ENCODE measurements at regions not wholly inside any gene's neighbourhood (a gene's known extent, or its start where the extent isn't known, plus 50 kb on each side); places are given as distances from the start of the nearest gene placed in this dataset.

DNA sequence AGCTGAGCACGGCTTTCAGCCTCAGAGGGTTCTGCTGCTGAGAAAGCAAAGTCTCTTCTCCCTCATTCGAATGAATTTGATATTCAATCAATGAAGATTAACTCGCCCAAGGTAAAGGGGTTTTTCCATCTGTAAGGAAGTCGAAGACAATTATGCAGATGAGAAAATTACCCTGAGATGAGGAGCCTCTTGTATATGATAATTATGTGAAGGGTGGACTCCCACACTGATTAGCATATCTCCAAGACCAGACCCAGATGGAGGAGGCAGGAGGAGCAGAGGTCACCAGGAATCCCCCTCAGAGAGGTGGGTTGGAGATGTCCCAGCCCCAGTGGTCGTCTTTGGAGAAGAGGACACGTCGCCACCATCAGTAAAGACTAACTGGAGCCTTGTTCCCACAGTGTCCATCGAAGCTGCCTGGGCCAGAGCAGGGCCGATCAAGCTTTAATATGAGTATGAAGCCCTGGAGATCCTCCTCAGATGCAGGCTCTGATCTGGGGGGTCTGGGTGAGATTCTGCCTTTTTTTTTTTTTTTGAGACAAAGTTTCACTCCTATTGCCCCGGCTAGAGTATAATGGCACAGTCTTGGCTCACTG, 61.5 kb upstream of the LHX1 start:
- Histone ChIP-seq H3K27ac (ENCODE audit: low read length) (no peak overlapping the region), H3K27me3 (ENCODE audit: control insufficient read depth, insufficient read depth) (no peaks in the 10 kb centered on the region), H3K9me3 (ENCODE audit: control insufficient read depth, low read length) (peaks cover 3% of the 10 kb centered on the region), H3K4me1 (ENCODE audit: control insufficient read depth, insufficient read depth, low read length) (no peaks in the 10 kb centered on the region), H3K4me3 (ENCODE audit: low read length) (no peak overlapping the region)
- DNase-seq (no peak), ATAC-seq (no peak)
- intact Hi-C loops (cut with DNase I), result no loop called here
- WGBS, result 69% methylated on average over 10 of the region's 10 CpGs

DNA sequence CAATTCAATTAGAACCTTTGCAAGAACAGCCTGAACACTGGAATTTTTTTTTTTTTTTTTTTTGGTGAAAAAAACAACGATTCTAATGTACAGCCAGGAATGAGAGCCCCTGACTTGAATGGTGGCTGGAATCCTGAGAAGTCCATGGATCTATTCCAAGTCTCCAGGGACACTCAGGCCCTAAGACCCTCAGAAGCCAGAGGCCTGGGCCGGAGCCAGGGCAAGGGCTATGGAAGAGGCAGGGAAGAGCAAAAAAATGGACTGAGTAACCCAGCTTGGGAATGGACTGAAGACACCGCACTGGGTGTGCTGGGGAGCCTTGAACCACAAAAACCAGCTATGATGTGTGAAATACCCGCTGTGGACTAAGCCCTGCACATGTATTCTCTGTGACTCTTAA, 60.3 kb upstream of the LHX1 start:
- H3K27ac ChIP-seq (ENCODE audit: low read length), result no peak overlapping the region
- DNase-seq (no peak), ATAC-seq (no peak)
- 67% methylated on average over 4 of the region's 4 CpGs for WGBS
- no peaks in the 10 kb centered on the region for H3K4me1 ChIP-seq (ENCODE audit: control insufficient read depth, insufficient read depth, low read length)
- no peaks in the 10 kb centered on the region for H3K27me3 ChIP-seq (ENCODE audit: control insufficient read depth, insufficient read depth)
- H3K4me3 ChIP-seq (ENCODE audit: low read length), result no peak overlapping the region
- peaks cover 3% of the 10 kb centered on the region for H3K9me3 ChIP-seq (ENCODE audit: control insufficient read depth, low read length)
- intact Hi-C loops (cut with DNase I), result no loop called here

DNA sequence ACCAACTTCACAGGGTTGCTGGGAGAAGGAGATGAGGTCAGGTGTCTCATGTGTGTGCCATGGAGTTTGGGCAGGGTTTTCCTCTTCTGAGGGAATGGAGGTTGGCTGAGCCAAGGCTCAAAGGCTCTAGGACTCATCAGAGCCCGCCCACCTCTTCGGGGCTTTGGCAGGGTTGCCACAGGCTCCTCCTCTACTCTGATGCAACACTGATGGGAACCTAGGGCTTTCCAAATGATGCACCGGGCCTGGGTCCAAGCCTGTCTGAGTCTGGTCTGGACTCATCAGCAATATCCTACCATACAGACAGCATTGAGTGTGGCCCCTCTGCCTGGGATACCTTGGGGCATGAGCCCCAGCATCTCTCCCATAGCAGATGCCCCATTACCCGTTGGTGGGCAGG, 59.5 kb upstream of the LHX1 start:
- intact Hi-C loops (cut with DNase I), result no loop called here
- 63% methylated on average over 4 of the region's 4 CpGs for WGBS
- no peak for ATAC-seq

DNA sequence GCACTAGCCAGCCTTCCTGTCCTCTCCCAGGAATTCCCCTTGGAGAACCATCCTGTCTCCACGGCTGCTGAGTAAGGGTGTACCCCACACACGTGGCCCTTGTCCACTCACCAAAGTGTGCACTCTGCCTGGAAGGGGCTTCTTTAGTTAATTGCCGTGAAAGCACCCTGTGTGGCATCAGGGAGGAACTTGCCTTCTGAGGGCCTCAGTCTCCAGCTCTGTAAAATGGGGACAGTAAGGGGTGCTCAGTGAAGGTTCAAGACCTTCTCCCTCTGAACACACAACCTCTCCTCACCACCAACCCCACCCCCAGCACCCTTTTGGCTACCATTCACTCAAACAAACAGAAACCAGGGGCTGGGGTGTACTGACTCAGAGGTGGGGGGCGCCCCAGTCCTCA, 59.1 kb upstream of the LHX1 start:
- H3K4me3 ChIP-seq (ENCODE audit: low read length), result no peak overlapping the region
- H3K4me1 ChIP-seq (ENCODE audit: control insufficient read depth, insufficient read depth, low read length), result no peaks in the 10 kb centered on the region
- no peak for ATAC-seq
- H3K27ac ChIP-seq (ENCODE audit: low read length), result no peak overlapping the region
- H3K9me3 ChIP-seq (ENCODE audit: control insufficient read depth, low read length), result no peaks in the 10 kb centered on the region
- 81% methylated on average over 4 of the region's 4 CpGs for WGBS
- H3K27me3 ChIP-seq (ENCODE audit: control insufficient read depth, insufficient read depth), result no peaks in the 10 kb centered on the region
- intact Hi-C loops (cut with DNase I), result no loop called here
- no peak for DNase-seq

More for the DNA sequence above, 59.5 kb upstream of the LHX1 start:
- Histone ChIP-seq H3K4me3 (ENCODE audit: low read length) (no peak overlapping the region), H3K27me3 (ENCODE audit: control insufficient read depth, insufficient read depth) (no peaks in the 10 kb centered on the region), H3K27ac (ENCODE audit: low read length) (no peak overlapping the region), H3K4me1 (ENCODE audit: control insufficient read depth, insufficient read depth, low read length) (no peaks in the 10 kb centered on the region), H3K9me3 (ENCODE audit: control insufficient read depth, low read length) (peaks cover under 1% of the 10 kb centered on the region)
- no peak for DNase-seq

GRCh38 chr17:36879027-36879426, 58.2 kb upstream of the LHX1 start:
- Histone ChIP-seq H3K27ac (ENCODE audit: low read length) (no peak overlapping the region), H3K4me3 (ENCODE audit: low read length) (no peak overlapping the region), H3K4me1 (ENCODE audit: control insufficient read depth, insufficient read depth, low read length) (no peaks in the 10 kb centered on the region), H3K27me3 (ENCODE audit: control insufficient read depth, insufficient read depth) (no peaks in the 10 kb centered on the region), H3K9me3 (ENCODE audit: control insufficient read depth, low read length) (no peaks in the 10 kb centered on the region)
- DNase-seq (no peak), ATAC-seq (no peak)
- intact Hi-C loops (cut with DNase I), result no loop called here
- 80% methylated on average over 4 of the region's 4 CpGs for WGBS

DNA sequence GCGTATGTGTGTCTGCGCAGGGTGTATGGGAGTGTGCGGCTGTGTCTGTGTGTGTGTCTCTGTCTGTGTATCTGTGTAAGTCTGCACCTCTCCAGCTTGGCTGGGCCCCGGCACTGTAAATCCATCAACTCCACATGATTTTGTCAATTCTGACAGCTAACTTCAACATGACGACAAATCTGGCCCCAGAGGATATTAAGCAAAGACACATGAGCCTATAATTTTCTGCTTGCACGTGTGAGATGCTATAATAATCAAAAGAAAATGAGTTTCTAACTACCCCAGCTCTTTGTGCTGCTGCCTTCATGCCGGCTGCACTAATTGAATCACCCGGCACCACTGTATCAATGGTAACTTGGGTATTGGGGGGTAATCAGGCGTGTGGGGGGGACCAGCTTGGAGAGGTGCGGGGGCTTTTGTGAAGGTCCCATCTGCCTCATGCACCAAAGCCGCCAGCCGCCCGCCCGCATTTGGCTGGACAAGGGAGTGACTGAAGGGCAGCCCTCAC, 57.6 kb upstream of the LHX1 start:
- H3K27me3 ChIP-seq (ENCODE audit: control insufficient read depth, insufficient read depth), result no peaks in the 10 kb centered on the region
- no peak overlapping the region for H3K4me3 ChIP-seq (ENCODE audit: low read length)
- 79% methylated on average over 14 of the region's 14 CpGs for WGBS
- ATAC-seq (no peak), DNase-seq (no peak)
- no peaks in the 10 kb centered on the region for H3K9me3 ChIP-seq (ENCODE audit: control insufficient read depth, low read length)
- no peaks in the 10 kb centered on the region for H3K4me1 ChIP-seq (ENCODE audit: control insufficient read depth, insufficient read depth, low read length)
- no peak overlapping the region for H3K27ac ChIP-seq (ENCODE audit: low read length)
- intact Hi-C loops (cut with DNase I), result no loop called here

DNA sequence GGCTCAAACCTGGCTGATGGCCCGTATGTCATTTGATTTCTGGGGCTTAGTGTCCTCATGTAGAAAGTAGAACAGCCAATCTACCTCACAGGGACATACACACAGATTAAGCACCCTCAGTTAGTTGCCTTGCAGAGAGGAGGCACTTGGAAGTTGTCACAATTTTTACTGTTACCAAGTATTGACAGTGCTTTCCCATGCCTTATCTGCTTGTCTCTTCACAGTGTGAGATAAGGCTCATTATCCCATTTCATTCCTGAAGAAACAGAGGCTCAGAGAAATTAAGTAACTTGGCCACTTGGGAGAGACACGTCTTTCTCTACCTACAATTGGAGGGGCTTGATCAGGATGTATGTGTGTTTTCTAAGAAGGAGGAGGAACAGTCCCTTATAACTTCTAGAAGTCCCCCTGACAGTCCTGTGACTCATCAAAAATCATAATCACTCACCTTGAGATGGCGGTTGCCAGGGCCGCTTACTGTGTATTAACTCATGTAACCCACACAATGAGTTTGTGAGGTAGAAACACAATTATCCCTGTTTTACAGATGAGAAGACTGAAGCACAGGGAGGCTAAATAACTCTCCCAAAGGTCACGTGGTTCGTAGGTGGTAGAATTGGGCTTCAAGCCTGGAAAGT, 56.9 kb upstream of the LHX1 start:
- H3K27me3 ChIP-seq (ENCODE audit: control insufficient read depth, insufficient read depth), result no peaks in the 10 kb centered on the region
- whole genome bisulfite sequencing, result 73% methylated on average over 6 of the region's 6 CpGs

GRCh38 chr17:36881323-36881722, 56.0 kb upstream of the LHX1 start:
- Histone ChIP-seq H3K4me3 (ENCODE audit: low read length) (no peak overlapping the region), H3K9me3 (ENCODE audit: control insufficient read depth, low read length) (no peaks in the 10 kb centered on the region), H3K27ac (ENCODE audit: low read length) (no peak overlapping the region), H3K27me3 (ENCODE audit: control insufficient read depth, insufficient read depth) (no peaks in the 10 kb centered on the region), H3K4me1 (ENCODE audit: control insufficient read depth, insufficient read depth, low read length) (no peaks in the 10 kb centered on the region)
- intact Hi-C loops (cut with DNase I), result no loop called here
- no peak for DNase-seq
- ATAC-seq, result no peak

More for the DNA sequence above, 56.9 kb upstream of the LHX1 start:
- DNase-seq (no peak), ATAC-seq (no peak)
- Histone ChIP-seq H3K4me3 (ENCODE audit: low read length) (no peak overlapping the region), H3K4me1 (ENCODE audit: control insufficient read depth, insufficient read depth, low read length) (no peaks in the 10 kb centered on the region), H3K27ac (ENCODE audit: low read length) (no peak overlapping the region), H3K9me3 (ENCODE audit: control insufficient read depth, low read length) (no peaks in the 10 kb centered on the region)
- intact Hi-C loops (cut with DNase I), result no loop called here

- no peaks in the 10 kb centered on the region for H3K4me1 ChIP-seq (ENCODE audit: control insufficient read depth, insufficient read depth, low read length)
- no peaks in the 10 kb centered on the region for H3K27me3 ChIP-seq (ENCODE audit: control insufficient read depth, insufficient read depth)
- H3K27ac ChIP-seq (ENCODE audit: low read length), result no peak overlapping the region
- H3K4me3 ChIP-seq (ENCODE audit: low read length), result no peak overlapping the region
- no peaks in the 10 kb centered on the region for H3K9me3 ChIP-seq (ENCODE audit: control insufficient read depth, low read length)
- DNase-seq, result no peak
- WGBS, result 9% methylated on average over 27 of the region's 27 CpGs
- intact Hi-C loops (cut with DNase I), result no loop called here
- ATAC-seq, result no peak
Observed at GRCh38 chr17:36884495-36885152, 52.7 kb upstream of the LHX1 start.

DNA sequence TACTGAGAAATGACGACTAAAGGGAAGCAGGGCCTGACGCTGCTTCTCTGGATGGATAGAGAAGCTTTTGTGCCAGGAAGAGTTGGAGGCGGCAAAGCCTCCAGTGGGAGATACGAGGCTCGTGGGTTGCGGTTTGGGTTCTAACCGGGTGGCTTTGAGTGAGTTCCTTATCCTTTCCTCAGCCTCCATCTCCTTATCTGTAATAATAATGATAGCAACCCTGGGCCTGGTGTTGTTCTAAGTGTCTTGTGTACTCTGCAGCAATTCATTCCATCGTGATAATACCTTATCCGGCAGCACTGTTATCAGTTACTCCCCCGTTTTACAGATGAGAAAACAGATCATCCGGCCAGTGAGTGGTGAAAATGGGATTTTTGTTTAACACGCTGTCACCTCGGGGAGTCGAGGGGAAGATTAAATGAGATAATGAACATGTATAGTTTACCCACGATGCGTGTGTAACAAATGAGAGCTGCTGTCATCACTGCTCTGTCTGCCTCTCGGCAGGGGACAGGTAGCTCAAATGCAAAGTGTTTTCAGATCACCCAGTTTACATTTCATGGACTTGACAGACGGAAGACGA, 52.0 kb upstream of the LHX1 start:
- Histone ChIP-seq H3K27me3 (ENCODE audit: control insufficient read depth, insufficient read depth) (no peaks in the 10 kb centered on the region), H3K9me3 (ENCODE audit: control insufficient read depth, low read length) (no peaks in the 10 kb centered on the region), H3K27ac (ENCODE audit: low read length) (no peak overlapping the region), H3K4me3 (ENCODE audit: low read length) (no peak overlapping the region), H3K4me1 (ENCODE audit: control insufficient read depth, insufficient read depth, low read length) (no peaks in the 10 kb centered on the region)
- WGBS, result 29% methylated on average over 19 of the region's 19 CpGs
- ATAC-seq, result no peak
- DNase-seq, result no peak
- intact Hi-C loops (cut with DNase I), result no loop called here

DNA sequence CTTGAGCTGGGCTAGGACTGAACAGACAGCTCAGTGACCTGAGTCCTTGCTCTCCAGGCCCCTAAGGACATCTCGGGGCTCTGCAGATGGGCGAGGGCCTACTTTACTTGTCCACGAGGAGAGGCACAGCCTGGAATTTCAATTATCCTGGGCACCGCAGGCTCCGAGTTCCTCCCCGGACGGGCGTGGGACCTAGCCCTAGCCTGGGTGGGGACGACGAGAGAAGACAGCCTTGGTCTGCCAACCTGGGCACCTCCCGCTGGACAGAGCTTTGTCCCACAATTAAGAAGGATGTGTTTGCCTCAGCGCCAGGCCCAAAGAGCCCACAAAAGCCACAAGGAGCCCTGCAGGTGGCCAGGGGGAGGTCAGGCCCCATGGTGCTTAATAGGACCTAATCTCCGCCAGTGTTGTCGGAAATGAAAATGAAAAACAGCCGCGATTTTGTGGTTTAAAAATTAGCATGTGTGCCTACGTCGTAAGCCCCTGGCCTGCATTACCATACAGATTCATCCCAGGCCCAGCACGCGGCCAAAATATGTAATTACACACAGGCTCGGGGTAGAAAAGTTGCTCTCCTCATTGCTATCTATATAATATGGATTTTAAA, 51.4 kb upstream of the LHX1 start:
- ATAC-seq, result no peak
- Histone ChIP-seq H3K27ac (ENCODE audit: low read length) (no peak overlapping the region), H3K4me3 (ENCODE audit: low read length) (no peak overlapping the region), H3K9me3 (ENCODE audit: control insufficient read depth, low read length) (no peaks in the 10 kb centered on the region), H3K27me3 (ENCODE audit: control insufficient read depth, insufficient read depth) (no peaks in the 10 kb centered on the region), H3K4me1 (ENCODE audit: control insufficient read depth, insufficient read depth, low read length) (no peaks in the 10 kb centered on the region)
- WGBS, result 83% methylated on average over 21 of the region's 21 CpGs
- no peak for DNase-seq
- intact Hi-C loops (cut with DNase I), result no loop called here
